ENCODE measurements at regions not wholly inside any gene's neighbourhood (a gene's known extent, or its start where the extent isn't known, plus 50 kb on each side); places are given as distances from the start of the nearest gene placed in this dataset.

DNA sequence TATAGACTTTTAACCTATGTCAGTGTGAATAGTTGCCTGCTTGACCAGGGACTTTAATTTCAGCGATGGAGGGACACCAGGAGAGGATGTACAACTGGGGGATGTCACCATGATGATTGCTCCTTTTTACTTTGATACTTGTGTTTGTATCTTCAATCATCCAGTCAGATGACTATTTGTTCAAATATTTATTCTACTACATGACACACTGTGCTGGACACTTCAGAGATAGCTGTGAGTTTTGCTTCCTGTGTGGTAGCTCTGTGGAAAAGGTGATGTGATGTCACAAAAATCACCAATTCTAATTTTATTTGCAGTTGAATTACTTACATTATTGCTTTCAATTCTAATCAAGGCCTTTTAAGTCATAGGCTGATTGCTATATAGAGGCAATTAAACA, 62.7 kb upstream of the CREB5 start (continued):
- TF ChIP-seq, protein P1, sequence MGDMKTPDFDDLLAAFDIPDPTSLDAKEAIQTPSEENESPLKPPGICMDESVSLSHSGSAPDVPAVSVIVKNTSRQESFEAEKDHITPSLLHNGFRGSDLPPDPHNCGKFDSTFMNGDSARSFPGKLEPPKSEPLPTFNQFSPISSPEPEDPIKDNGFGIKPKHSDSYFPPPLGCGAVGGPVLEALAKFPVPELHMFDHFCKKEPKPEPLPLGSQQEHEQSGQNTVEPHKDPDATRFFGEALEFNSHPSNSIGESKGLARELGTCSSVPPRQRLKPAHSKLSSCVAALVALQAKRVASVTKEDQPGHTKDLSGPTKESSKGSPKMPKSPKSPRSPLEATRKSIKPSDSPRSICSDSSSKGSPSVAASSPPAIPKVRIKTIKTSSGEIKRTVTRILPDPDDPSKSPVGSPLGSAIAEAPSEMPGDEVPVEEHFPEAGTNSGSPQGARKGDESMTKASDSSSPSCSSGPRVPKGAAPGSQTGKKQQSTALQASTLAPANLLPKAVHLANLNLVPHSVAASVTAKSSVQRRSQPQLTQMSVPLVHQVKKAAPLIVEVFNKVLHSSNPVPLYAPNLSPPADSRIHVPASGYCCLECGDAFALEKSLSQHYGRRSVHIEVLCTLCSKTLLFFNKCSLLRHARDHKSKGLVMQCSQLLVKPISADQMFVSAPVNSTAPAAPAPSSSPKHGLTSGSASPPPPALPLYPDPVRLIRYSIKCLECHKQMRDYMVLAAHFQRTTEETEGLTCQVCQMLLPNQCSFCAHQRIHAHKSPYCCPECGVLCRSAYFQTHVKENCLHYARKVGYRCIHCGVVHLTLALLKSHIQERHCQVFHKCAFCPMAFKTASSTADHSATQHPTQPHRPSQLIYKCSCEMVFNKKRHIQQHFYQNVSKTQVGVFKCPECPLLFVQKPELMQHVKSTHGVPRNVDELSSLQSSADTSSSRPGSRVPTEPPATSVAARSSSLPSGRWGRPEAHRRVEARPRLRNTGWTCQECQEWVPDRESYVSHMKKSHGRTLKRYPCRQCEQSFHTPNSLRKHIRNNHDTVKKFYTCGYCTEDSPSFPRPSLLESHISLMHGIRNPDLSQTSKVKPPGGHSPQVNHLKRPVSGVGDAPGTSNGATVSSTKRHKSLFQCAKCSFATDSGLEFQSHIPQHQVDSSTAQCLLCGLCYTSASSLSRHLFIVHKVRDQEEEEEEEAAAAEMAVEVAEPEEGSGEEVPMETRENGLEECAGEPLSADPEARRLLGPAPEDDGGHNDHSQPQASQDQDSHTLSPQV (IDR thresholded peaks at IDR 0.05), result no peak

DNA sequence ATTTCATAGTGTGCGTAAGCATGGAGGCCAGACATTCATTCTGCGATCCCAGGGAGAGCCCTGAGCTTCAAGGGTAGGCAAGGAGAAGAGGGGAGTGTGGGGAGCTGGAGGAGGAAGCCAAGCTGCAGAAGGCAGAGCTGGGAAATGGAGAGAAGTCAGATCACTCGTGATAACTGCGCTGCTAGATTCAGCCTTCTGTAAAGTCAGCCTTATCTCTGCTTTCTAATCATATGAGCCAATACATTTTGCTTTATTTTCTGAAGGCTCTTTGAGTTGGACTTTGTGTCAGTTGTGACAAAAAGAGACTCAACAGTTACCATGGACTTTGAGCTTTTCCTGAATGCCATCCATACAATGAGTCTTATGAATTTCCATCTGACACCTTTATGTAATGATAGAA, 61.7 kb upstream of the CREB5 start:
- TF ChIP-seq E2F3 (CRISPR knock-in tag; IDR thresholded peaks at IDR 0.05), result no peak
- no peak for DNase-seq (ENCODE audit: extremely low read depth in 1 of 4, low spot score in 3 of 4)
- Histone ChIP-seq H3K27me3 (ENCODE audit: control insufficient read depth in 2 of 2, insufficient read depth in 2 of 2, low read length in 2 of 2) (peaks cover 4 to 5% of the 10 kb centered on the region in 2 experiments; a peak in 3 of 5 replicates), H3K79me2 (ENCODE audit: control insufficient read depth, insufficient read depth, low read length) (no peaks in the 10 kb centered on the region), H3K4me2 (ENCODE audit: insufficient read depth, low read length) (no peak overlapping the region), H4K20me1 (replicated peaks; ENCODE audit: control insufficient read depth, insufficient read depth, low read length) (no peaks in the 10 kb centered on the region), H3K4me1 (replicated peaks in 1 of 2; ENCODE audit: control insufficient read depth in 2 of 2, insufficient read depth in 2 of 2, low read length in 2 of 2) (no peaks in the 10 kb centered on the region), H3K36me3 (ENCODE audit: control insufficient read depth, insufficient read depth, low read length) (no peaks in the 10 kb centered on the region), H3K9me1 (ENCODE audit: control insufficient read depth, insufficient read depth, low read length) (no peaks in the 10 kb centered on the region), H3K4me3 (no peak overlapping the region), H3K9me3 (replicated peaks; ENCODE audit: control insufficient read depth, insufficient read depth, low read depth, low read length) (no peaks in the 10 kb centered on the region), H2AFZ (ENCODE audit: low read depth, low read length) (no peak overlapping the region), H3K9ac (ENCODE audit: insufficient read depth in 1 of 2, low read depth in 2 of 2, low read length in 2 of 2) (no peak overlapping the region), H3K27ac (ENCODE audit: extremely low read depth, low read depth, low read length) (no peak overlapping the region)
- intact Hi-C loops (cut with micrococcal nuclease), result no loop called here
- WGBS (ENCODE audit: insufficient coverage, low coverage, missing lambda C conversion rate), result 2% methylated on average over 4 of the region's 4 CpGs
- BruUV-seq (replicated peaks), result no TSS peak
- in situ Hi-C loops (cut with MboI), result no loop called here
- FAIRE-seq, result no peak
- ChIA-PET POLR2A (interaction anchor here (0.9 kb wide), 1 partner anchor 9 kb away, joined by 3 read pairs; no protein-coding TSS in a partner anchor), CTCF (ENCODE audit: low intra/inter-chr PET ratio) (no interaction called here)
- no peak for ATAC-seq
